Gastrocnemius medialis (tissue), 4 donors: ENCODE measurements at regions not wholly inside any gene's neighbourhood (a gene's known extent, or its start where the extent isn't known, plus 50 kb on each side); places are given as distances from the start of the nearest gene placed in this dataset.
"Not testable (repeated sequence)": the region's sequence is repeated elsewhere in the genome, so short reads cannot be mapped to it uniquely, and the experiment has no call there.

Experiments used
- ATAC-seq, 2 donors: fragments of 150-250 bp; one replicate each; pipeline ENCODE4 v1.9.1; 2016
- DNase-seq, 2 donors: peaks; one replicate each; pipeline ENCODE4 v3.0.0-alpha.2; 2019
- H3K27ac ChIP-seq, 4 donors: fragments of 200-600 bp; sonication (generic); 1 replicate in 1 of 4; 2 replicates in 3 of 4; pipeline ENCODE4 v1.5.1; 2016 to 2018; ENCODE audit warnings: mild to moderate bottlenecking in 2 of 4, moderate library complexity in 1 of 4
- H3K27me3 ChIP-seq, 3 donors: fragments of 200-600 bp; sonication (generic) in 2 of 3; 1 replicate in 1 of 3; 2 replicates in 2 of 3; pipeline versions ENCODE4 v1.5.1 to v1.6.0; 2016 to 2019; ENCODE audit warnings: mild to moderate bottlenecking in 1 of 3, moderate library complexity in 1 of 3
- H3K36me3 ChIP-seq, 2 donors: fragments of 200-600 bp; sonication (generic) in 1 of 2; one replicate each; pipeline ENCODE4 v1.5.1; 2017 to 2018
- H3K4me1 ChIP-seq, 2 donors: fragments of 200-600 bp; sonication (generic) in 1 of 2; one replicate each; pipeline ENCODE4 v1.5.1; 2016 to 2017; ENCODE audit warnings: mild to moderate bottlenecking in 2 of 2
- H3K4me3 ChIP-seq, 4 donors: fragments of 200-600 bp; sonication (generic) in 3 of 4; 1 replicate in 1 of 4; 2 replicates in 3 of 4; pipeline ENCODE4 v1.5.1; 2016 to 2019; ENCODE audit warnings: mild to moderate bottlenecking in 2 of 4
- H3K9me3 ChIP-seq, 3 donors: fragments of 200-600 bp; sonication (generic) in 2 of 3; 1 replicate in 1 of 3; 2 replicates in 2 of 3; pipeline ENCODE4 v1.5.1; 2016 to 2019
- POLR2A ChIP-seq, 2 donors: fragments of 450-650 bp; IDR thresholded peaks; one replicate each; pipeline ENCODE4 v1.6.1; 2017; ENCODE audit warnings: antibody characterized with exemption in 2 of 2, mild to moderate bottlenecking in 2 of 2, moderate library complexity in 2 of 2
- in situ Hi-C, 4 donors: fragments of 200-750 bp; cut with MboI; loops; one replicate each; pipeline versions ENCODE4 v1.15.0 to v1.8.0; 2017; ENCODE audit warnings: low sequenced_read_pairs in 4 of 4
- intact Hi-C: fragments of 100-400 bp; cut with DNase I; formaldehyde crosslinking; loops from one replicate; pipeline ENCODE4 v1.15.1; 2023; ENCODE audit warnings: low total_unique reads
- TF ChIP-seq, protein P1 (sequence below), 5 experiments: fragments of 450-650 bp in 3 of 5; fragments of 200-600 bp in 2 of 5; sonication (generic) in 2 of 5; IDR thresholded peaks in 4 of 5; conservative IDR thresholded peaks in 1 of 5; 1 replicate in 4 of 5; 2 replicates in 1 of 5; pipeline ENCODE4 v1.5.1; 2016 to 2019; ENCODE audit warnings: antibody characterized with exemption in 5 of 5, mild to moderate bottlenecking in 3 of 5, moderate library complexity in 3 of 5

GRCh38 chr1:189211742-189212141 lies 1265.9 kb downstream of the BRINP3 start:
- DNase-seq (no peak), ATAC-seq (no peak)
- no peak overlapping the region for H3K27ac ChIP-seq
- no peak overlapping the region for H3K4me3 ChIP-seq
- H3K4me1 ChIP-seq, result no peaks in the 10 kb centered on the region
- intact Hi-C loops, result no loop called here
- TF ChIP-seq, protein P1, sequence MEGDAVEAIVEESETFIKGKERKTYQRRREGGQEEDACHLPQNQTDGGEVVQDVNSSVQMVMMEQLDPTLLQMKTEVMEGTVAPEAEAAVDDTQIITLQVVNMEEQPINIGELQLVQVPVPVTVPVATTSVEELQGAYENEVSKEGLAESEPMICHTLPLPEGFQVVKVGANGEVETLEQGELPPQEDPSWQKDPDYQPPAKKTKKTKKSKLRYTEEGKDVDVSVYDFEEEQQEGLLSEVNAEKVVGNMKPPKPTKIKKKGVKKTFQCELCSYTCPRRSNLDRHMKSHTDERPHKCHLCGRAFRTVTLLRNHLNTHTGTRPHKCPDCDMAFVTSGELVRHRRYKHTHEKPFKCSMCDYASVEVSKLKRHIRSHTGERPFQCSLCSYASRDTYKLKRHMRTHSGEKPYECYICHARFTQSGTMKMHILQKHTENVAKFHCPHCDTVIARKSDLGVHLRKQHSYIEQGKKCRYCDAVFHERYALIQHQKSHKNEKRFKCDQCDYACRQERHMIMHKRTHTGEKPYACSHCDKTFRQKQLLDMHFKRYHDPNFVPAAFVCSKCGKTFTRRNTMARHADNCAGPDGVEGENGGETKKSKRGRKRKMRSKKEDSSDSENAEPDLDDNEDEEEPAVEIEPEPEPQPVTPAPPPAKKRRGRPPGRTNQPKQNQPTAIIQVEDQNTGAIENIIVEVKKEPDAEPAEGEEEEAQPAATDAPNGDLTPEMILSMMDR (IDR thresholded peaks at IDR 0.05 in 4 of 5, conservative IDR thresholded peaks at IDR 0.05 in 1 of 5), result no peak
- no peak for TF ChIP-seq POLR2A (IDR thresholded peaks at IDR 0.05)
- in situ Hi-C loops, result no loop called here
- no peaks in the 10 kb centered on the region for H3K9me3 ChIP-seq
- no peaks in the 10 kb centered on the region for H3K36me3 ChIP-seq
- no peaks in the 10 kb centered on the region for H3K27me3 ChIP-seq

GRCh38 chr1:189212606-189213005 lies 1265.1 kb downstream of the BRINP3 start:
- H3K27me3 ChIP-seq, result no peaks in the 10 kb centered on the region
- H3K4me1 ChIP-seq, result no peaks in the 10 kb centered on the region
- no peaks in the 10 kb centered on the region for H3K9me3 ChIP-seq
- ATAC-seq (no peak), DNase-seq (no peak)
- H3K4me3 ChIP-seq, result no peak overlapping the region
- intact Hi-C loops (no loop called here), in situ Hi-C loops (no loop called here)
- no peaks in the 10 kb centered on the region for H3K36me3 ChIP-seq
- TF ChIP-seq, protein P1 (IDR thresholded peaks at IDR 0.05 in 4 of 5, conservative IDR thresholded peaks at IDR 0.05 in 1 of 5), result no peak
- TF ChIP-seq POLR2A (IDR thresholded peaks at IDR 0.05), result no peak
- H3K27ac ChIP-seq, result no peak overlapping the region

DNA sequence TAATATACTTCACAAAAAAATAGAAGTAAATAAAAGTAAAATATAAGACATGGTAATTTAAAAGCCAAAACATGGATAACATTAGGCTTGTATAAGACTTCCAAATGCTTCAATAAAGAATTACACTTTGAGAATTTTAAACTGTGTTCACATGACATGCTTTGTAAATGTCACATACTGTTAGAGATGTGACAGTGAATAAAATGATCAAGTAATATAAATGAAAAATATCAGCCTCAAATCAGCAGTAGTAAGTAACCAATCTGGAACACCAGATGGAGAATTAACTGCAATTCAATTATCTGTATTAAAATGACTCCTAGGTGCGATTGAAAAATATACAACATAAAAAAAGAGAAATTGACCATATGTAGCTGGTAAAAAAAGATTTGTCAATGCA lies 1260.8 kb downstream of the BRINP3 start:
- Histone ChIP-seq H3K27ac (no peak overlapping the region), H3K9me3 (no peaks in the 10 kb centered on the region), H3K36me3 (no peaks in the 10 kb centered on the region), H3K27me3 (no peaks in the 10 kb centered on the region), H3K4me1 (no peaks in the 10 kb centered on the region), H3K4me3 (no peak overlapping the region)
- in situ Hi-C loops (no loop called here), intact Hi-C loops (no loop called here)
- ATAC-seq, result no peak
- no peak for DNase-seq
- TF ChIP-seq, protein P1 (IDR thresholded peaks at IDR 0.05 in 4 of 5, conservative IDR thresholded peaks at IDR 0.05 in 1 of 5), result no peak
- TF ChIP-seq POLR2A (IDR thresholded peaks at IDR 0.05), result no peak

- Histone ChIP-seq H3K4me1 (no peaks in the 10 kb centered on the region), H3K4me3 (no peak overlapping the region), H3K27me3 (no peaks in the 10 kb centered on the region), H3K36me3 (no peaks in the 10 kb centered on the region), H3K27ac (no peak overlapping the region), H3K9me3 (no peaks in the 10 kb centered on the region)
- DNase-seq, result no peak
- intact Hi-C loops (no loop called here), in situ Hi-C loops (no loop called here)
- ATAC-seq, result no peak
- TF ChIP-seq POLR2A (IDR thresholded peaks at IDR 0.05), result no peak
- TF ChIP-seq, protein P1 (IDR thresholded peaks at IDR 0.05 in 4 of 5, conservative IDR thresholded peaks at IDR 0.05 in 1 of 5), result no peak
These were observed 1260.0 kb downstream of the BRINP3 start for GRCh38 chr1:189217646-189218045.

- H3K27ac ChIP-seq, result no peak overlapping the region
- H3K27me3 ChIP-seq, result no peaks in the 10 kb centered on the region
- H3K36me3 ChIP-seq, result no peaks in the 10 kb centered on the region
- no peak overlapping the region for H3K4me3 ChIP-seq
- no peaks in the 10 kb centered on the region for H3K4me1 ChIP-seq
- TF ChIP-seq POLR2A (IDR thresholded peaks at IDR 0.05), result no peak
- TF ChIP-seq, protein P1 (IDR thresholded peaks at IDR 0.05 in 4 of 5, conservative IDR thresholded peaks at IDR 0.05 in 1 of 5), result no peak
- DNase-seq, result no peak
- in situ Hi-C loops, result no loop called here
- no peak for ATAC-seq
- intact Hi-C loops, result no loop called here
- no peaks in the 10 kb centered on the region for H3K9me3 ChIP-seq
These were observed 1256.9 kb downstream of the BRINP3 start for GRCh38 chr1:189220750-189221149.

- in situ Hi-C loops, intact Hi-C loops: not testable (repeated sequence)
These were observed 1251.9 kb downstream of the BRINP3 start for GRCh38 chr1:189225794-189226145.

More at GRCh38 chr1:189225794-189226145, 1251.9 kb downstream of the BRINP3 start:
- not testable (repeated sequence) for H3K4me1 ChIP-seq, DNase-seq, H3K9me3 ChIP-seq, ATAC-seq, H3K27ac ChIP-seq, H3K27me3 ChIP-seq, H3K4me3 ChIP-seq, H3K36me3 ChIP-seq
